ENCODE measurements at regions not wholly inside any gene's neighbourhood (a gene's known extent, or its start where the extent isn't known, plus 50 kb on each side); places are given as distances from the start of the nearest gene placed in this dataset.

GRCh38 chr2:128372621-128373341 is 54.1 kb upstream of the HS6ST1 start:
- H3K27ac ChIP-seq, result no peak overlapping the region
- TF ChIP-seq CTCF (conservative IDR thresholded peaks at IDR 0.05), result no peak

- H3K27ac ChIP-seq, result no peak overlapping the region
- TF ChIP-seq CTCF (conservative IDR thresholded peaks at IDR 0.05), result no peak
Measured at GRCh38 chr2:128373451-128374000, 54.9 kb upstream of the HS6ST1 start.

GRCh38 chr2:128374001-128374710 is 55.5 kb upstream of the HS6ST1 start:
- H3K27ac ChIP-seq, result peak overlapping the region; percentile 74
- TF ChIP-seq CTCF (conservative IDR thresholded peaks at IDR 0.05), result no peak

- peak overlapping the region; percentile 74 for H3K27ac ChIP-seq
Measured at GRCh38 chr2:128374711-128375413, 56.2 kb upstream of the HS6ST1 start.

GRCh38 chr2:128375454-128375853 is 56.8 kb upstream of the HS6ST1 start:
- no peak for TF ChIP-seq CTCF (conservative IDR thresholded peaks at IDR 0.05)
- H3K27ac ChIP-seq, result peak overlapping the region; percentile 74

More at GRCh38 chr2:128374711-128375413, 56.2 kb upstream of the HS6ST1 start:
- no peak for TF ChIP-seq CTCF (conservative IDR thresholded peaks at IDR 0.05)

GRCh38 chr2:128376241-128377041 is 57.8 kb upstream of the HS6ST1 start:
- peak overlapping the region; percentile 74 for H3K27ac ChIP-seq
- no peak for TF ChIP-seq CTCF (conservative IDR thresholded peaks at IDR 0.05)

Measured in VCaP (cell line).